Fibroblast of lung (primary cell): ENCODE measurements at regions not wholly inside any gene's neighbourhood (a gene's known extent, or its start where the extent isn't known, plus 50 kb on each side); places are given as distances from the start of the nearest gene placed in this dataset.

Experiments
- DNase-seq, 2 donors: peaks; one replicate each; pipeline versions ENCODE4 v3.0.0 to v3.0.0-alpha.2; 2010; ENCODE audit warnings: low read depth in 2 of 2
- H2AFZ ChIP-seq: 2 replicates; pipeline ENCODE4 v1.5.1; 2012; ENCODE audit warnings: low read length, control low read depth, inconsistent platforms
- H3K27ac ChIP-seq: 2 replicates; pipeline ENCODE4 v1.5.1; 2011; ENCODE audit warnings: low read length, control low read depth; ENCODE audit not compliant: insufficient read depth
- H3K27me3 ChIP-seq: 2 replicates; pipeline ENCODE4 v1.5.1; 2011; ENCODE audit warnings: mild to moderate bottlenecking, low read length; ENCODE audit not compliant: control insufficient read depth, insufficient read depth
- H3K36me3 ChIP-seq: 2 replicates; pipeline ENCODE4 v1.5.1; 2011; ENCODE audit warnings: low read length; ENCODE audit not compliant: control insufficient read depth, insufficient read depth
- H3K4me1 ChIP-seq: 2 replicates; pipeline ENCODE4 v1.5.1; 2011; ENCODE audit warnings: low read length; ENCODE audit not compliant: control insufficient read depth, insufficient read depth; ENCODE audit errors: extremely low read depth
- H3K4me2 ChIP-seq: 2 replicates; pipeline ENCODE4 v1.5.1; 2011; ENCODE audit warnings: low read length, control low read depth; ENCODE audit not compliant: insufficient read depth; ENCODE audit errors: extremely low read depth
- H3K4me3 ChIP-seq, 4 experiments: fragments of 200-600 bp in 1 of 4; sonication (generic) in 1 of 4; replicated peaks in 1 of 4; 2 replicates each; pipeline ENCODE4 v1.5.1; 2011 to 2016; ENCODE audit warnings: low read length in 4 of 4, low read depth in 3 of 4, mild to moderate bottlenecking in 3 of 4, control low read depth in 2 of 4, inconsistent platforms in 1 of 4, mixed read lengths in 1 of 4; ENCODE audit not compliant: insufficient read depth in 1 of 4; ENCODE audit errors: control extremely low read depth in 1 of 4
- H3K79me2 ChIP-seq: 2 replicates; pipeline ENCODE4 v1.5.1; 2012; ENCODE audit warnings: mild to moderate bottlenecking, low read length, inconsistent platforms; ENCODE audit not compliant: control insufficient read depth, insufficient read depth
- H3K9ac ChIP-seq: 2 replicates; pipeline ENCODE4 v1.5.1; 2011; ENCODE audit warnings: mild to moderate bottlenecking, low read length, control low read depth; ENCODE audit not compliant: insufficient read depth
- H3K9me3 ChIP-seq: 2 replicates; pipeline ENCODE4 v1.5.1; 2012; ENCODE audit warnings: low read depth, low read length; ENCODE audit not compliant: control insufficient read depth, insufficient read depth
- H4K20me1 ChIP-seq: 2 replicates; pipeline ENCODE4 v1.5.1; 2011; ENCODE audit warnings: low read length; ENCODE audit not compliant: control insufficient read depth, insufficient read depth; ENCODE audit errors: extremely low read depth
- CTCF ChIP-seq, 2 donors: IDR thresholded peaks in 1 of 2; conservative IDR thresholded peaks in 1 of 2; 1 replicate in 1 of 2; 2 replicates in 1 of 2; pipeline ENCODE4 v1.5.1; 2011 to 2012; ENCODE audit warnings: low read length in 2 of 2, control low read depth in 1 of 2, inconsistent platforms in 1 of 2, low read depth in 1 of 2, mild to moderate bottlenecking in 1 of 2
- EZH2 ChIP-seq: IDR thresholded peaks from 2 replicates; pipeline ENCODE4 v1.5.1; 2012; ENCODE audit warnings: low read length, control low read depth, mild to moderate bottlenecking; ENCODE audit errors: missing control alignments

GRCh38 chr6:89022798-89023197, 57.8 kb upstream of the PNRC1 start:
- Histone ChIP-seq H3K4me3 (no peak overlapping the region), H3K9me3 (no peaks in the 10 kb centered on the region), H3K4me1 (peaks cover 4% of the 10 kb centered on the region), H4K20me1 (no peaks in the 10 kb centered on the region), H3K79me2 (no peaks in the 10 kb centered on the region), H3K9ac (no peak overlapping the region), H2AFZ (no peak overlapping the region), H3K4me2 (no peak overlapping the region), H3K27me3 (no peaks in the 10 kb centered on the region), H3K27ac (no peak overlapping the region), H3K36me3 (no peaks in the 10 kb centered on the region)
- TF ChIP-seq CTCF (conservative IDR thresholded peaks at IDR 0.05 in 1 of 2, IDR thresholded peaks at IDR 0.05 in 1 of 2; ENCODE audit: low read depth in 1 of 2, low read length in 2 of 2) (no peak), EZH2 (no peak)
- peak; percentile 81 to 90 for DNase-seq

DNA sequence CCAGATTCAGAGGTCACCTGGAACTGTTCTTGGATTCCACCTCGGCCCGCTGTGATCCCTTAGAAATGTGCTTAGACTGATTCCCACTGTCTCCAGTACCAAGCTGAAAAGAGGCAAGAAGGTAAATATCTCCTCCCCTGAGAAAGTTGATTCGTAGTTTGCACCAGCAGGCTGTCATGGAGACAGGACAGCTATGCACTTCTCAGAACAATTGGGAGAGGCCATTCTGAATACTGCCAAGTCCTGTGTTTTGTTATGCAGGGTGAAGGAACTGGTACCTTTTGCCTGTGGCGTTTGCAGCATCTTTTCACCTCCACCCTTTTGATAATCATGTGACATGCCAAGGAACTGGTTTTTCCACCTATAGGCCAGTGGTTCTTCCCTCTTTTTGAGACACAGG, 58.2 kb upstream of the RNGTT start:
- Histone ChIP-seq H3K9ac (no peak overlapping the region), H3K4me3 (no peak overlapping the region), H3K4me1 (peaks cover 4% of the 10 kb centered on the region), H3K36me3 (no peaks in the 10 kb centered on the region), H3K4me2 (no peak overlapping the region), H4K20me1 (no peaks in the 10 kb centered on the region), H3K27me3 (no peaks in the 10 kb centered on the region), H3K9me3 (no peaks in the 10 kb centered on the region), H2AFZ (no peak overlapping the region), H3K27ac (no peak overlapping the region), H3K79me2 (no peaks in the 10 kb centered on the region)
- DNase-seq = no peak
- TF ChIP-seq CTCF (conservative IDR thresholded peaks at IDR 0.05 in 1 of 2, IDR thresholded peaks at IDR 0.05 in 1 of 2; ENCODE audit: low read depth in 1 of 2, low read length in 2 of 2) (no peak), EZH2 (no peak)

DNA sequence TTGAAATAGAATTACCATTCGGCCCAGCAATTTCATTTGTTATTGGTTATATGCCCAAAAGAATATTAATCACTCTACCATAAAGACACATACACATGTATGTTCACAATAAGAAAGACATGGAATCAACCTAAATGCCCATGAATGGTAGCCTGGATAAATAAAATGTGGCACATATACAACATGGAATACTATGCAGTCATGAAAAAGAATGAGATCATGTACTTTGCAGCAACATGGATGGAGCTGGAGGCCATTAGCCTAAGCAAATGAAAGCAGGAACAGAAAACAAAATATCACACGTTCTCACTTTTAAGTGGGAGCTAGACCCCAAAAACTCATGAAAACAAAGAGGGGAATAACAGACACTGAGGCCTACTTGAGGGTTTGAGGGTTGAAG, 52.6 kb upstream of the RNGTT start:
- H3K27me3 ChIP-seq = no peaks in the 10 kb centered on the region
- no peaks in the 10 kb centered on the region for H3K4me1 ChIP-seq
- H3K36me3 ChIP-seq = no peaks in the 10 kb centered on the region
- H3K9ac ChIP-seq = no peak overlapping the region
- no peak overlapping the region for H3K27ac ChIP-seq
- H3K79me2 ChIP-seq = no peaks in the 10 kb centered on the region
- H3K9me3 ChIP-seq = no peaks in the 10 kb centered on the region
- no peak overlapping the region for H2AFZ ChIP-seq
- H4K20me1 ChIP-seq = no peaks in the 10 kb centered on the region
- TF ChIP-seq CTCF (conservative IDR thresholded peaks at IDR 0.05 in 1 of 2, IDR thresholded peaks at IDR 0.05 in 1 of 2; ENCODE audit: low read depth in 1 of 2, low read length in 2 of 2) = no peak
- TF ChIP-seq EZH2 = no peak
- no peak for DNase-seq
- H3K4me2 ChIP-seq = no peak overlapping the region
- no peak overlapping the region for H3K4me3 ChIP-seq
